Activated CD4-positive, alpha-beta T cell treated with anti-CD3 and anti-CD28 coated beads, Interleukin-2, amount 10 ng/mL, durations not matched to agents 24 days and 14 days (primary cell): ENCODE measurements at regions not wholly inside any gene's neighbourhood (a gene's known extent, or its start where the extent isn't known, plus 50 kb on each side); places are given as distances from the start of the nearest gene placed in this dataset.

Experiments
- DNase-seq: peaks from one replicate; pipeline ENCODE4 v3.0.0; 2022
- H3K27ac Mint-ChIP-seq: one replicate; pipeline ENCODE4 v1.8.0; 2022; ENCODE audit warnings: mild to moderate bottlenecking, mixed read lengths
- H3K27me3 Mint-ChIP-seq: one replicate; pipeline ENCODE4 v1.8.0; 2022; ENCODE audit warnings: mixed read lengths
- H3K36me3 Mint-ChIP-seq: one replicate; pipeline ENCODE4 v1.8.0; 2022; ENCODE audit warnings: low read depth, mild to moderate bottlenecking, mixed read lengths
- H3K4me1 Mint-ChIP-seq: one replicate; pipeline ENCODE4 v1.8.0; 2021; ENCODE audit warnings: mixed read lengths
- H3K4me3 Mint-ChIP-seq: one replicate; pipeline ENCODE4 v1.8.0; 2022; ENCODE audit warnings: mild to moderate bottlenecking, moderate library complexity, mixed read lengths
- H3K9me3 Mint-ChIP-seq: one replicate; pipeline ENCODE4 v1.8.0; 2021; ENCODE audit warnings: mixed read lengths
- intact Hi-C: fragments of 100-400 bp; cut with micrococcal nuclease; formaldehyde crosslinking; loops from one replicate; pipeline ENCODE4 v1.15.1; 2023

DNA sequence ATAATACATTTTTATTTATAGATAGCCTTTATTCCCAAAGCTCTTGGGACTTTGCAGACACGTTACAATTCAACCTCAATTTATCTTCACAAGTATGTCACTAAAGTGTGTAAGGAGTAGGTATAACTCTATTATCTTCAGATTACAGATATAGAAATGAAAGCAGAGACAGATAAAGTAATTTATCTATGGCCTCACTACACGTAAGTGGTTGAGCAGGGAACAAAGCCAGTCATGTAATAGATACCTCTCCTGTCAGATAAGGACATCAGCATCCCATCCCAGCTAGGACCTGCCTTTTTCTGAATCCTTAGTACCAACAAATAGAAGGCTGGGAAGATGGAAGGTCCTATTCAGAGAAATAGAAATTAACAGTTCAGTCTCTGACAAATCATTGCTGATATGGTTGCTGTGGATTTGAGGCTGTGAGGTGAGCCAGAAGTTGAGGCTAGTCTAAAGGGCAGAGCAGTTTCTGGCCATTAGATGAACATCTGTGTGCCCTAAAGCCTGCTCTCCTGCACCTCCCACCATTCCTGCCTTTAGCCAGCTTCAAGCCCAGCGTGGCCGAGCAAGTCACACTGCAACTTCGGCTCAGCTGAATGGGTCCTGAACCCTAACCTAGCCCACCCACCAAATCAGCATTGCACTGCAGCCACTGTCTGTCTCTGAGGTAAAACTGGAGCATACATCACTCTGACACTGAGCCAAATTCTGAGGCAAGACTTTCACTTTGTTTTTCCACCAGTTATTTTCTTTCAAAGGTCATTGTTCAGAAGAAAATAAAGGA, 71.1 kb upstream of the PLEKHA5 start:
- no peaks in the 10 kb centered on the region for H3K36me3 Mint-ChIP-seq
- no peak for DNase-seq
- no peak overlapping the region for H3K27ac Mint-ChIP-seq
- no peaks in the 10 kb centered on the region for H3K9me3 Mint-ChIP-seq
- intact Hi-C loops = no loop called here
- H3K27me3 Mint-ChIP-seq = no peaks in the 10 kb centered on the region
- peaks cover 2% of the 10 kb centered on the region for H3K4me1 Mint-ChIP-seq
- H3K4me3 Mint-ChIP-seq = no peak overlapping the region

- no peak overlapping the region for H3K27ac Mint-ChIP-seq
These were observed 64.8 kb upstream of the PLEKHA5 start for GRCh38 chr12:19064713-19065112.

GRCh38 chr12:19065223-19065622, 64.3 kb upstream of the PLEKHA5 start:
- H3K4me1 Mint-ChIP-seq = no peaks in the 10 kb centered on the region
- intact Hi-C loops = no loop called here
- no peak for DNase-seq

More at GRCh38 chr12:19064713-19065112, 64.8 kb upstream of the PLEKHA5 start:
- no peak for DNase-seq
- intact Hi-C loops = no loop called here
- H3K4me3 Mint-ChIP-seq = no peak overlapping the region
- H3K27me3 Mint-ChIP-seq = no peaks in the 10 kb centered on the region
- no peaks in the 10 kb centered on the region for H3K36me3 Mint-ChIP-seq
- no peaks in the 10 kb centered on the region for H3K4me1 Mint-ChIP-seq
- no peaks in the 10 kb centered on the region for H3K9me3 Mint-ChIP-seq

DNA sequence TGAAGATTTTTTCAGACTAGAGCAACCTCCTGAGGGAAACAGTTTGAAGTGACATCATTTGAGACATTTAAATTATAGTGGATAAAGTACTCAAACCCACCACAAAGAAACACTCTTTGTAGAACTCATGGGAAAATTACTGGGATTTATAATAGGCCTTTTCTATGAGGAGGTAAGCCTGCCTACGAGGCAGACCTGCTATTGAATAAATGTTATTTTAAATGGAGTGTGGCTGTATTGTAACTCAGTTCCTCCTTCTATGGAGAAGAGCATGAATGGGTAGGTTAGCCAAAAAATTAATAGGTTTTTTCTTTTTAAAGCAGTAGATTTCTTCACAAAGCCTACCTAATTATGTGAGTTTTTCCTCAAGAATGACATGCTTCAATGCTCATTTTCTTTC, 63.7 kb upstream of the PLEKHA5 start:
- Mint-ChIP-seq H3K27ac (no peak overlapping the region), H3K9me3 (no peaks in the 10 kb centered on the region), H3K4me3 (no peak overlapping the region), H3K4me1 (no peaks in the 10 kb centered on the region), H3K36me3 (no peaks in the 10 kb centered on the region), H3K27me3 (no peaks in the 10 kb centered on the region)
- intact Hi-C loops = no loop called here
- DNase-seq = no peak

More at GRCh38 chr12:19065223-19065622, 64.3 kb upstream of the PLEKHA5 start:
- Mint-ChIP-seq H3K9me3 (no peaks in the 10 kb centered on the region), H3K36me3 (no peaks in the 10 kb centered on the region), H3K4me3 (no peak overlapping the region), H3K27ac (no peak overlapping the region), H3K27me3 (no peaks in the 10 kb centered on the region)

DNA sequence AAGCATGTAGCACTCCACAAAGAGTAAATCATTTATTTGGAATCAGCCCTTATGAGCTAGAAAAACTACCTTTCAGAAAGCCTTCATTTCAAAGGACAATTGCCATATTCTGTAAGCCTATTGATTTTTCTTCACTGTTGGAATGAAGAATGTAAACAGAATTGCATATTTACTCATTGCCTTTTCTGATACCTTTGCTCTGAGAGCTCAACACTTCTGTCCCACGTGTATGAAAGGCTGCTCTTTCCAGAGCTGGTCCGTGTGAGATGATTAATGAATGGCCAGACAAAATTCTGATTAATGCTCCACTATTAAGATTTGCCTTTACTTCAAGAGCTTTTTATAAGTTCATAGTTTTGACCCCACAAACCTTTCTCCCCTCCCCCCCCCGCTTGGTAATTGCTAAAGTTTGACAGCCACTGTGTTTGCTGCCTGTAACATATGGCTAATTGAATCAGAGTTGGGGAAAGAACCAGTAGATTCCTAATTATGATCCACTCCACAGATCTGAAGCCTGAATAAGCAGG, 63.0 kb upstream of the PLEKHA5 start:
- intact Hi-C loops = no loop called here
- no peaks in the 10 kb centered on the region for H3K9me3 Mint-ChIP-seq
- H3K27me3 Mint-ChIP-seq = no peaks in the 10 kb centered on the region
- no peak overlapping the region for H3K27ac Mint-ChIP-seq
- DNase-seq = no peak
- no peaks in the 10 kb centered on the region for H3K4me1 Mint-ChIP-seq
- H3K4me3 Mint-ChIP-seq = no peak overlapping the region
- no peaks in the 10 kb centered on the region for H3K36me3 Mint-ChIP-seq

DNA sequence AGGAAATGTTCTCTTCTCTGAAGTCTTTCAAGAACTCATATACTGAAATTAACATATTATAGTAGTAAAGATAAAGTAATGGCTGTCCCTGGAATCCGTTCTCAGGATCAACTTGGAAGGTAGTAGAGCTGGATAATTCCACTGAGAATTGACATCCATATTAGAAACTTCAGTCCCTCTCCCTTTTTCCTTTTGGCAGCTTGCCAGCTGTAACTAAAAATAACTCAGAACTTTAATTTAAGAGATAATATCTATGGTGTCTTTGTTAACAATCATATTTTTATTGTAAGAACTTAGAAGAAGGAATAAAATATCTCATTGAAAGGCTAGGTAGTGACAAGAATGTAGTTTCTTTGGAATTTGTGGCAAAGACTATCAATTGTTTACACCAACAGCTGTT, 61.4 kb upstream of the PLEKHA5 start:
- H3K27ac Mint-ChIP-seq = no peak overlapping the region
- no peak overlapping the region for H3K4me3 Mint-ChIP-seq
- no peaks in the 10 kb centered on the region for H3K36me3 Mint-ChIP-seq
- intact Hi-C loops = no loop called here
- no peak for DNase-seq
- H3K9me3 Mint-ChIP-seq = no peaks in the 10 kb centered on the region
- no peaks in the 10 kb centered on the region for H3K4me1 Mint-ChIP-seq
- no peaks in the 10 kb centered on the region for H3K27me3 Mint-ChIP-seq

GRCh38 chr12:19070341-19070740, 59.2 kb upstream of the PLEKHA5 start:
- Mint-ChIP-seq H3K4me3 (no peak overlapping the region), H3K27me3 (no peaks in the 10 kb centered on the region), H3K9me3 (no peaks in the 10 kb centered on the region), H3K27ac (no peak overlapping the region), H3K36me3 (no peaks in the 10 kb centered on the region), H3K4me1 (no peaks in the 10 kb centered on the region)
- no peak for DNase-seq
- intact Hi-C loops = no loop called here

DNA sequence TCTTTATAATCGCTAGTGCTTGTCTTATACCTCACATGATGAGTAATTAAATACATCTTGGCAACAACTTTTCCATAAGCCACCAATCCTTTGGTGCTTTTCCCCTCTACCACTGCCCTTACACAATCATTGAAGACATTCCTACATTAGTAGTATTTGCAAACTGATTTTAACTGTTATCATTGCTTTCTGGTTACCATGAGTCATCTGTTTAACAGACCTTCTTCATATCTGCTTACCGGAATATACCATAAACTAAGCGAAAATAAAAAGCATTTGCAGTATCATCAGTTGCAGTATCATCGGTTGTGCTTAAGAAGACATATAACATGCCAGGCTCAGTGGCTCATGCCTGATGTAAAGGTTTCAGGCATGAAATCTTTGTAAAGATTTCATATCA, 54.8 kb upstream of the PLEKHA5 start:
- no peak overlapping the region for H3K27ac Mint-ChIP-seq
- no peaks in the 10 kb centered on the region for H3K36me3 Mint-ChIP-seq
- H3K9me3 Mint-ChIP-seq = no peaks in the 10 kb centered on the region
- no peak overlapping the region for H3K4me3 Mint-ChIP-seq
- H3K4me1 Mint-ChIP-seq = no peaks in the 10 kb centered on the region
- intact Hi-C loops = no loop called here
- no peaks in the 10 kb centered on the region for H3K27me3 Mint-ChIP-seq
- no peak for DNase-seq

DNA sequence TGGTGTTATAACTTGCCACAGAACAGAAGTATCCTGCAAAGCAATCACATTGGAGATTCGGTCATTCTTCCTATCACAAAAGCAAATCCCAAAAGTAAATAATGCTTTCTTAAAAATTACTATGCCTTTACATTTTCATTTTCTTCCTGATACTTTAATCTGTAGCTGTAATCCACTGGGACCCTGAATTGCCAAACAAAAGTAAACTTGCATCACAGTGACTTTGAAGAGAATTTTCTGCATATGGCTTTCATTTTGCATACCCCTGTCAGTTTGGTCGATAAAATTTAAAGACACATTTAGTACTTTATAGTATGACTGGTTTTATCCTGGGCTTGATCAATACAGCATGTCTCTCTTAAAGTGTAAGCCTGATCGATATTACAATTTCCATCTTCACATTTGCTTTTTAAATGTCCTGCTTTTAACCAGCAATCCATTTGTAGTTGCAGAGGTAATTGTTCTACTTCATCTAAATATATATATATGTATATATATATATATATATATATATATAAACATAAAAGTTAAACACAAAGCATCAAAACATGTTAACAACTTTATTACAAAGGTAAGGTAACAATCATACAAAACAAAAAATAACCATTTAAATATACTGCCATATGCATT, 53.7 kb upstream of the PLEKHA5 start:
- Mint-ChIP-seq H3K27me3 (no peaks in the 10 kb centered on the region), H3K27ac (no peak overlapping the region), H3K36me3 (no peaks in the 10 kb centered on the region), H3K9me3 (no peaks in the 10 kb centered on the region), H3K4me3 (no peak overlapping the region), H3K4me1 (no peaks in the 10 kb centered on the region)
- intact Hi-C loops = no loop called here
- no peak for DNase-seq
